WI38 (cell line): ENCODE measurements at regions not wholly inside any gene's neighbourhood (a gene's known extent, or its start where the extent isn't known, plus 50 kb on each side); places are given as distances from the start of the nearest gene placed in this dataset.

ENCODE experiments used
- H3K4me3 ChIP-seq: 2 replicates; pipeline ENCODE4 v1.5.1; 2011; ENCODE audit warnings: low read depth, mild to moderate bottlenecking, control low read depth, low read length
- TF ChIP-seq, protein P1 (sequence below): IDR thresholded peaks from 2 replicates; pipeline ENCODE4 v1.5.1; 2012; ENCODE audit warnings: low read depth, mild to moderate bottlenecking, control low read depth, low read length

GRCh38 chr5:36440300-36440699 lies 138.6 kb upstream of the RANBP3L start:
- TF ChIP-seq, protein P1, sequence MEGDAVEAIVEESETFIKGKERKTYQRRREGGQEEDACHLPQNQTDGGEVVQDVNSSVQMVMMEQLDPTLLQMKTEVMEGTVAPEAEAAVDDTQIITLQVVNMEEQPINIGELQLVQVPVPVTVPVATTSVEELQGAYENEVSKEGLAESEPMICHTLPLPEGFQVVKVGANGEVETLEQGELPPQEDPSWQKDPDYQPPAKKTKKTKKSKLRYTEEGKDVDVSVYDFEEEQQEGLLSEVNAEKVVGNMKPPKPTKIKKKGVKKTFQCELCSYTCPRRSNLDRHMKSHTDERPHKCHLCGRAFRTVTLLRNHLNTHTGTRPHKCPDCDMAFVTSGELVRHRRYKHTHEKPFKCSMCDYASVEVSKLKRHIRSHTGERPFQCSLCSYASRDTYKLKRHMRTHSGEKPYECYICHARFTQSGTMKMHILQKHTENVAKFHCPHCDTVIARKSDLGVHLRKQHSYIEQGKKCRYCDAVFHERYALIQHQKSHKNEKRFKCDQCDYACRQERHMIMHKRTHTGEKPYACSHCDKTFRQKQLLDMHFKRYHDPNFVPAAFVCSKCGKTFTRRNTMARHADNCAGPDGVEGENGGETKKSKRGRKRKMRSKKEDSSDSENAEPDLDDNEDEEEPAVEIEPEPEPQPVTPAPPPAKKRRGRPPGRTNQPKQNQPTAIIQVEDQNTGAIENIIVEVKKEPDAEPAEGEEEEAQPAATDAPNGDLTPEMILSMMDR = no peak
- H3K4me3 ChIP-seq = no peak overlapping the region

DNA sequence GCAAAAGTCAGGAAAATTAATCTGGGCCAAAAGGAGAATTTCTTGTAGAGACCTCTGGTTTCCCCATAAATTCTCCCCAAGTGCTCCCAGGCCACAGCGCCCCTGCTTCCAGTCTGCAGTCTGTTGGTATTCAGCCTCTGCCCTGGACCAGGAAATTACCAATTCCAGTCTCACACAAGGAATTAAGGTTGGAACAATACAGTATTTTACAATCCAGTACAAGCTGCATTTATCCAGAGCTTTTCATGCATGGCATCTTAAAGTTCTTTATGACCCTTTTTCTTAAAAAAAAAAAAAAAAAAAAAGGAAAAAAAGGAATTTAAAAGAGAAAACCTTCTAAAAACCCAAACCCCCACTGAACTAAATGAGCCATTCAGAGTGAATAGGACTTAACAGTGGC lies 139.6 kb upstream of the RANBP3L start:
- no peak overlapping the region for H3K4me3 ChIP-seq
- TF ChIP-seq, protein P1 = no peak

DNA sequence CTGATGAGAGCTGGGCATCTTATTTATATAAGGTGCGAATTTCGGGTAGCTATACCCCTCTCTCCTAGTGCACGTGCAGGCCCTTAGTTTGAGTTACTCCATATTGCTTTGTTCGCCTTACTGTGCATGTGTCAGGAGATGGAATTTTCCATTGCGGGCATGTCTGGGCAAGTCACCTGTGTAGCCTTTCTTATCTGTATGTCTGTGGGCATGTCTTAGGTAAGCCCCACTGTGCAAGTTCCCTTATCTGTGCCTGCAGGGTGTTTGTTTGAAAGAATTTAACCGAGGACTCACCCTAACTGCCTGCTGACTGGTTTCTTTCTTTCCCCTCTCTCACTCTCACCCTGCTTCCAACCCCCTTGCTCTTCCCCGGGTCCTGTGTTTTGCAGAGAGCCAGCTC lies 140.7 kb upstream of the RANBP3L start:
- TF ChIP-seq, protein P1 = no peak
- no peak overlapping the region for H3K4me3 ChIP-seq

DNA sequence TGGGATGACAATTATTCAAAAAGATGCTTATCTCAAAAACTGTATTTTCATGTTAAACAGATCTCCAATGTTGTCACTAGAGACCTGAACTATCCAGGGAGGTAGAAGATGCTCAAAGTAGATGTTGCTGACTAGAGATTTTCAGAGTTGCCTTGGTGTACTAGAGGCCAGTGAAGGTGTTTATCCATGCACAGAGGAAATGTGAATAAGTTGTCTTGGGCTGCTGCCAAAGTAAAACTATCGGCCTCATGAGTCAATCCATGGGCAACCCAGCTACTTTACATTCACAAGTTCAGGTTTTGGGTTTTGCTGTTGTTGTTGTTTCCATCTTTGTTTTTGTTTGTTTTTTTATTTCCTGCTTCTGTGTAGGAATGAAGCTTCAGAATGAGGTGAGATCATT lies 141.1 kb upstream of the RANBP3L start:
- TF ChIP-seq, protein P1 = no peak
- no peak overlapping the region for H3K4me3 ChIP-seq

- TF ChIP-seq, protein P1 = no peak
- H3K4me3 ChIP-seq = no peak overlapping the region
These were observed 142.2 kb upstream of the RANBP3L start for GRCh38 chr5:36443941-36444340.

- H3K4me3 ChIP-seq = no peak overlapping the region
- TF ChIP-seq, protein P1 = no peak
These were observed 143.1 kb upstream of the RANBP3L start for GRCh38 chr5:36444582-36445418.

DNA sequence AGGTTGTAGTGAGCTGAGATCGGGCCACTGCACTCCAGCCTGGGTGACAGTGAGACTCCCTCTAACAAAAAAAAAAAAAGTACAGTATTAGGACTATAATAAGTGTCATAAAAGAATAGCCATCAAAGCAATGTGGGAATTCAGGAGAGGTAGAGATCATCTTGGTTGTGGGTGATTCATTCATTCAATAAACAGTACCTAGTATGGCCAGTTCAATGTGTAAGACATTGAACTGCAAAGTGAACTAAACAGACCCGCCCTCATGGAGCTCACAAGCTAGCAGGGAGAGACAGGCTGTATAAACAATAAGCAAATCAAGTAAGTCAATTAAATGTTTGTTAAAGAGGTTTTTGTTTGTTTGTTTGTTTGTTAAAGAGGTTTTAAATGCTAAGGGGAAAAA lies 146.1 kb upstream of the RANBP3L start:
- H3K4me3 ChIP-seq = no peak overlapping the region
- TF ChIP-seq, protein P1 = no peak
